Body of pancreas (tissue), 4 donors: ENCODE measurements at regions not wholly inside any gene's neighbourhood (a gene's known extent, or its start where the extent isn't known, plus 50 kb on each side); places are given as distances from the start of the nearest gene placed in this dataset.

Experiments used
- ATAC-seq: fragments of 150-250 bp; one replicate; pipeline ENCODE4 v1.9.1; 2016
- DNase-seq, 4 donors: peaks; one replicate each; pipeline ENCODE4 v3.0.0-alpha.2; 2019
- H3K27ac ChIP-seq, 4 donors: fragments of 200-600 bp; sonication (generic); 1 replicate in 3 of 4; 2 replicates in 1 of 4; pipeline versions ENCODE4 v1.5.1 to v1.6.1; 2016 to 2019; ENCODE audit warnings: mild to moderate bottlenecking in 1 of 4, mixed read lengths in 1 of 4, moderate library complexity in 1 of 4
- H3K27me3 ChIP-seq, 2 donors: fragments of 200-600 bp; sonication (generic); one replicate each; pipeline ENCODE4 v1.6.0; 2016; ENCODE audit warnings: mild to moderate bottlenecking in 1 of 2
- H3K36me3 ChIP-seq, 2 donors: fragments of 200-600 bp; sonication (generic); replicated peaks in 1 of 2; 2 replicates each; pipeline ENCODE4 v1.5.1; 2016; ENCODE audit warnings: low read depth in 2 of 2; ENCODE audit not compliant: insufficient read depth in 1 of 2
- H3K4me1 ChIP-seq: fragments of 200-600 bp; sonication (generic); one replicate; pipeline ENCODE4 v1.6.0; 2016
- H3K4me3 ChIP-seq, 2 donors: fragments of 200-600 bp; sonication (generic); 1 replicate in 1 of 2; 2 replicates in 1 of 2; pipeline ENCODE4 v1.5.1; 2016 to 2019
- H3K9me3 ChIP-seq, 3 donors: fragments of 200-600 bp; sonication (generic); 1 replicate in 2 of 3; 2 replicates in 1 of 3; pipeline ENCODE4 v1.5.1; 2016
- CTCF ChIP-seq, 7 experiments: fragments of 450-650 bp in 4 of 7; fragments of 200-600 bp in 3 of 7; sonication (generic) in 3 of 7; IDR thresholded peaks; one replicate each; pipeline ENCODE4 v1.5.1; 2016 to 2019; ENCODE audit warnings: antibody characterized with exemption in 7 of 7
- POLR2A ChIP-seq, 3 donors: fragments of 450-650 bp; IDR thresholded peaks; one replicate each; pipeline ENCODE4 v1.6.1; 2016; ENCODE audit warnings: antibody characterized with exemption in 3 of 3, mild to moderate bottlenecking in 2 of 3
- WGBS, 2 donors: methylation state at CpG; one replicate each; pipeline ENCODE4 v1.1.5; 2017; 5-methylcytosine and 5-hydroxymethylcytosine counted together
- intact Hi-C: fragments of 100-400 bp; cut with DNase I; formaldehyde crosslinking; loops from one replicate; pipeline ENCODE4 v1.15.1; 2023

GRCh38 chr5:135124128-135124527 lies 90.1 kb upstream of the PITX1 start:
- Histone ChIP-seq H3K9me3 (no peaks in the 10 kb centered on the region), H3K27ac (no peak overlapping the region), H3K36me3 (no peaks in the 10 kb centered on the region), H3K4me3 (no peak overlapping the region), H3K4me1 (no peaks in the 10 kb centered on the region), H3K27me3 (no peaks in the 10 kb centered on the region)
- WGBS, 2 donors = 46 to 53% methylated on average over 4 of the region's 4 CpGs
- intact Hi-C loops = no loop called here
- TF ChIP-seq CTCF (IDR thresholded peaks at IDR 0.05) (no peak), POLR2A (IDR thresholded peaks at IDR 0.05) (no peak)
- DNase-seq (no peak), ATAC-seq (no peak)

GRCh38 chr5:135122797-135123196 lies 88.8 kb upstream of the PITX1 start:
- H3K4me3 ChIP-seq = no peak overlapping the region
- no peaks in the 10 kb centered on the region for H3K9me3 ChIP-seq
- no peaks in the 10 kb centered on the region for H3K27me3 ChIP-seq
- DNase-seq (no peak), ATAC-seq (no peak)
- no peaks in the 10 kb centered on the region for H3K36me3 ChIP-seq
- intact Hi-C loops = no loop called here
- TF ChIP-seq POLR2A (IDR thresholded peaks at IDR 0.05) = no peak
- no peak for TF ChIP-seq CTCF (IDR thresholded peaks at IDR 0.05)
- no peak overlapping the region for H3K27ac ChIP-seq
- WGBS, 2 donors = 42 to 46% methylated on average over 1 of the region's 1 CpG
- no peaks in the 10 kb centered on the region for H3K4me1 ChIP-seq

- Histone ChIP-seq H3K36me3 (no peaks in the 10 kb centered on the region), H3K4me1 (no peaks in the 10 kb centered on the region), H3K27me3 (no peaks in the 10 kb centered on the region), H3K27ac (no peak overlapping the region), H3K4me3 (no peak overlapping the region), H3K9me3 (no peaks in the 10 kb centered on the region)
- TF ChIP-seq CTCF (IDR thresholded peaks at IDR 0.05) = no peak
- no peak for TF ChIP-seq POLR2A (IDR thresholded peaks at IDR 0.05)
- DNase-seq (no peak), ATAC-seq (no peak)
- intact Hi-C loops = no loop called here
- WGBS, 2 donors = 87 to 90% methylated on average over 8 of the region's 8 CpGs
Measured at GRCh38 chr5:135120951-135121350, 86.9 kb upstream of the PITX1 start.

- intact Hi-C loops = no loop called here
- DNase-seq (no peak), ATAC-seq (no peak)
- WGBS, 2 donors = 77 to 83% methylated on average over 6 of the region's 6 CpGs
- Histone ChIP-seq H3K27me3 (no peaks in the 10 kb centered on the region), H3K4me1 (no peaks in the 10 kb centered on the region), H3K27ac (no peak overlapping the region), H3K4me3 (no peak overlapping the region), H3K36me3 (no peaks in the 10 kb centered on the region), H3K9me3 (no peaks in the 10 kb centered on the region)
- TF ChIP-seq CTCF (IDR thresholded peaks at IDR 0.05) (no peak), POLR2A (IDR thresholded peaks at IDR 0.05) (no peak)
Measured at GRCh38 chr5:135119481-135119880, 85.5 kb upstream of the PITX1 start.

- Histone ChIP-seq H3K27ac (no peak overlapping the region), H3K36me3 (no peaks in the 10 kb centered on the region), H3K4me1 (no peaks in the 10 kb centered on the region), H3K9me3 (no peaks in the 10 kb centered on the region), H3K4me3 (no peak overlapping the region), H3K27me3 (no peaks in the 10 kb centered on the region)
- ATAC-seq (no peak), DNase-seq (no peak)
- WGBS, 2 donors = 71 to 86% methylated on average over 5 of the region's 5 CpGs
- no peak for TF ChIP-seq POLR2A (IDR thresholded peaks at IDR 0.05)
- TF ChIP-seq CTCF (IDR thresholded peaks at IDR 0.05) = no peak
- intact Hi-C loops = no loop called here
Measured at GRCh38 chr5:135117590-135117989, 83.6 kb upstream of the PITX1 start.
